ENCODE measurements at regions not wholly inside any gene's neighbourhood (a gene's known extent, or its start where the extent isn't known, plus 50 kb on each side); places are given as distances from the start of the nearest gene placed in this dataset.

DNA sequence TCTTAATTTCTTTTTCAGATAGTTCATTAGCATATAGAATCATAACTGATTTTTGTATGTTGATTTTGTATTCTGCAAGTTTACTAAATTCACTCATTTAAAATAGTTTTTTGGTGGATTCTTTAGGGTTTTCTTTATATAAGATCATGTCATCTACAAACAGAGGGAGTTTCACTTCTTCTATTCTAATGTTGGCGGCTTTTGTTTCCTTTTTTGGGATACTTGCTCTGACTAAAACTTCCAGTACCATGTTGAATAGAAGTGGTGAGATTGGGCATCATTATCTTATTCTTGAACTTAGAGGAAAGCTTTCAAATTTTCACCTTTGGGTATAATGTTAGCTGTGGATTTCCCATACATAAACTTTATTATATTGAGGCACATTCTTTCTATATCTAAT lies 296.9 kb downstream of the BCKDHB start:
- Histone ChIP-seq H3K4me1 (ENCODE audit: insufficient read depth, low read length, poor library complexity, severe bottlenecking) (no peaks in the 10 kb centered on the region), H3K27me3 (replicated peaks; ENCODE audit: insufficient read depth, low read depth, low read length, poor library complexity) (no peaks in the 10 kb centered on the region), H3K36me3 (ENCODE audit: insufficient read depth, low read length, poor library complexity, severe bottlenecking) (no peaks in the 10 kb centered on the region), H3K4me3 (ENCODE audit: low read depth, low read length, poor library complexity, severe bottlenecking) (no peak overlapping the region), H3K9me3 (ENCODE audit: low read depth, low read length, poor library complexity, severe bottlenecking) (no peaks in the 10 kb centered on the region), H3K27ac (ENCODE audit: low read depth, low read length, poor library complexity, severe bottlenecking) (no peak overlapping the region)
- no peak for DNase-seq (ENCODE audit: low spot score)
- intact Hi-C loops (cut with micrococcal nuclease; ENCODE audit: unreplicated experiment): no loop called here
- no TSS peak for BruUV-seq (replicated peaks)
- ChIA-PET POLR2A (ENCODE audit: low non-redundant PET) (no interaction called here), CTCF (no interaction called here)
- no peak for TF ChIP-seq EZH2 (IDR thresholded peaks at IDR 0.05; ENCODE audit: borderline replicate concordance, low read depth, low read length, poor library complexity, severe bottlenecking)
- TF ChIP-seq, protein P1, sequence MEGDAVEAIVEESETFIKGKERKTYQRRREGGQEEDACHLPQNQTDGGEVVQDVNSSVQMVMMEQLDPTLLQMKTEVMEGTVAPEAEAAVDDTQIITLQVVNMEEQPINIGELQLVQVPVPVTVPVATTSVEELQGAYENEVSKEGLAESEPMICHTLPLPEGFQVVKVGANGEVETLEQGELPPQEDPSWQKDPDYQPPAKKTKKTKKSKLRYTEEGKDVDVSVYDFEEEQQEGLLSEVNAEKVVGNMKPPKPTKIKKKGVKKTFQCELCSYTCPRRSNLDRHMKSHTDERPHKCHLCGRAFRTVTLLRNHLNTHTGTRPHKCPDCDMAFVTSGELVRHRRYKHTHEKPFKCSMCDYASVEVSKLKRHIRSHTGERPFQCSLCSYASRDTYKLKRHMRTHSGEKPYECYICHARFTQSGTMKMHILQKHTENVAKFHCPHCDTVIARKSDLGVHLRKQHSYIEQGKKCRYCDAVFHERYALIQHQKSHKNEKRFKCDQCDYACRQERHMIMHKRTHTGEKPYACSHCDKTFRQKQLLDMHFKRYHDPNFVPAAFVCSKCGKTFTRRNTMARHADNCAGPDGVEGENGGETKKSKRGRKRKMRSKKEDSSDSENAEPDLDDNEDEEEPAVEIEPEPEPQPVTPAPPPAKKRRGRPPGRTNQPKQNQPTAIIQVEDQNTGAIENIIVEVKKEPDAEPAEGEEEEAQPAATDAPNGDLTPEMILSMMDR (conservative IDR thresholded peaks at IDR 0.05; ENCODE audit: low read depth, low read length): no peak

DNA sequence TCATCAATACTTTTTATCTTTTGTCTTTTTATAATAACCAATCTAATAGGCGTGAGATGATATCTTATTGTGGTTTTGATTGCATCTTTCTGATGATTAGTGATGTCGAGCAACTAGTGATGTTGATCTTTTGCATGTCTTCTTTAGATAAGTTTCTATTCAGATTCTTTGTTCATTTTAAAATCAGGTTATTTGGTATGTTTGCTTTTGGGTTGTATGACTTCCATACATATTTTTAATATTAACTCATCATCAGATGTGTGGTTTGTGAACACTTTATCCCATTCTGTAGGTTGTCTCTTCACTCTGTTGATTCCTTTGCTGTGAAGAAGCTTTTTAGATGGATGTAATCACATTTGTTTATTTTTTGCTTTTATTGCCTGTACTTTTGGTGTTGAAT lies 295.8 kb downstream of the BCKDHB start:
- no peak for DNase-seq (ENCODE audit: low spot score)
- no peaks in the 10 kb centered on the region for H3K9me3 ChIP-seq (ENCODE audit: low read depth, low read length, poor library complexity, severe bottlenecking)
- no peak overlapping the region for H3K4me3 ChIP-seq (ENCODE audit: low read depth, low read length, poor library complexity, severe bottlenecking)
- H3K27me3 ChIP-seq (replicated peaks; ENCODE audit: insufficient read depth, low read depth, low read length, poor library complexity): no peaks in the 10 kb centered on the region
- H3K27ac ChIP-seq (ENCODE audit: low read depth, low read length, poor library complexity, severe bottlenecking): no peak overlapping the region
- ChIA-PET CTCF (no interaction called here), POLR2A (ENCODE audit: low non-redundant PET) (no interaction called here)
- H3K4me1 ChIP-seq (ENCODE audit: insufficient read depth, low read length, poor library complexity, severe bottlenecking): no peaks in the 10 kb centered on the region
- no peaks in the 10 kb centered on the region for H3K36me3 ChIP-seq (ENCODE audit: insufficient read depth, low read length, poor library complexity, severe bottlenecking)
- TF ChIP-seq, protein P1 (conservative IDR thresholded peaks at IDR 0.05; ENCODE audit: low read depth, low read length): no peak
- TF ChIP-seq EZH2 (IDR thresholded peaks at IDR 0.05; ENCODE audit: borderline replicate concordance, low read depth, low read length, poor library complexity, severe bottlenecking): no peak
- intact Hi-C loops (cut with micrococcal nuclease; ENCODE audit: unreplicated experiment): no loop called here
- BruUV-seq (replicated peaks): no TSS peak
